PC-3 (cell line): ENCODE measurements at regions not wholly inside any gene's neighbourhood (a gene's known extent, or its start where the extent isn't known, plus 50 kb on each side); places are given as distances from the start of the nearest gene placed in this dataset.

Experiments used
- ATAC-seq: fragments of 200-7000 bp; cut with Tn5 transposase; 2 replicates; pipeline ENCODE4 v1.9.1; 2020; ENCODE audit warnings: mild to moderate bottlenecking, moderate library complexity
- BruUV-seq: library from RNA; stranded (reverse); fragments of 400-500 nt; replicated peaks from 2 replicates; lab custom pipeline; 2021; lab: Mats Ljungman, UMichigan
- CTCF ChIA-PET: fragments of 300-600 bp; sonication (Branson Sonifier 250); formaldehyde crosslinking; loops from one replicate; lab custom pipeline; 2022; ENCODE audit warnings: antibody characterized with exemption; lab: Charles Lee
- POLR2A ChIA-PET: fragments of 300-600 bp; sonication (Branson Sonifier 250); formaldehyde crosslinking; loops from one replicate; lab custom pipeline; 2022; ENCODE audit warnings: antibody characterized with exemption; ENCODE audit not compliant: unreplicated experiment; lab: Charles Lee
- DNase-seq: peaks from one replicate; pipeline ENCODE4 v3.0.0-alpha.2; 2015
- H2AFZ ChIP-seq: fragments of 300-600 bp; sonication (generic); 2 replicates; pipeline ENCODE4 v1.6.0; 2016; ENCODE audit warnings: antibody characterized with exemption, low read length
- H3F3A ChIP-seq: fragments of 300-600 bp; sonication (generic); one replicate; pipeline ENCODE4 v1.6.0; 2017; ENCODE audit warnings: antibody characterized with exemption, low read length, control low read depth, mild to moderate bottlenecking; ENCODE audit not compliant: unreplicated experiment
- H3K27ac ChIP-seq: fragments of 300-600 bp; sonication (generic); 2 replicates; pipeline ENCODE4 v1.5.1; 2016; ENCODE audit warnings: mild to moderate bottlenecking, low read length
- H3K27me3 ChIP-seq: fragments of 300-600 bp; sonication (generic); 2 replicates; pipeline ENCODE4 v1.6.1; 2016; ENCODE audit warnings: low read length, mixed read lengths
- H3K36me3 ChIP-seq: fragments of 300-600 bp; sonication (generic); 2 replicates; pipeline ENCODE4 v1.6.1; 2016; ENCODE audit warnings: low read depth, mixed run types, low read length, mixed read lengths
- H3K4me1 ChIP-seq: fragments of 300-600 bp; sonication (generic); 2 replicates; pipeline ENCODE4 v1.5.1; 2016; ENCODE audit warnings: low read length; ENCODE audit not compliant: insufficient read depth
- H3K4me2 ChIP-seq: fragments of 300-600 bp; sonication (generic); 2 replicates; pipeline ENCODE4 v1.6.0; 2016; ENCODE audit warnings: low read length
- H3K4me3 ChIP-seq: fragments of 300-600 bp; sonication (generic); 2 replicates; pipeline ENCODE4 v1.5.1; 2016; ENCODE audit warnings: mild to moderate bottlenecking, low read length, mixed read lengths
- H3K79me2 ChIP-seq: fragments of 300-600 bp; sonication (generic); 2 replicates; pipeline ENCODE4 v1.6.1; 2017; ENCODE audit warnings: low read length, mixed read lengths
- H3K9ac ChIP-seq: fragments of 300-600 bp; sonication (generic); 2 replicates; pipeline ENCODE4 v1.6.0; 2016; ENCODE audit warnings: mild to moderate bottlenecking, low read length
- H3K9me2 ChIP-seq: fragments of 300-600 bp; sonication (generic); replicated peaks from 2 replicates; pipeline ENCODE4 v1.6.1; 2016; ENCODE audit warnings: mixed run types, low read length, mixed read lengths
- H3K9me3 ChIP-seq: fragments of 300-600 bp; sonication (generic); 2 replicates; pipeline ENCODE4 v1.6.1; 2016; ENCODE audit warnings: low read length, mixed read lengths
- H4K20me1 ChIP-seq: fragments of 300-600 bp; sonication (generic); 2 replicates; pipeline ENCODE4 v1.6.1; 2016; ENCODE audit warnings: low read length, mixed read lengths
- EZH2 ChIP-seq: fragments of 300-600 bp; sonication (generic); IDR thresholded peaks from one replicate; pipeline ENCODE4 v1.6.1; 2017; ENCODE audit warnings: antibody characterized with exemption, mild to moderate bottlenecking, low read length; ENCODE audit not compliant: unreplicated experiment
- EZH2phosphoT487 ChIP-seq: fragments of 300-600 bp; sonication (generic); IDR thresholded peaks from 2 replicates; pipeline ENCODE4 v1.6.1; 2018; ENCODE audit warnings: mild to moderate bottlenecking, antibody characterized with exemption, low read length, borderline replicate concordance
- intact Hi-C: fragments of 100-400 bp; cut with micrococcal nuclease; formaldehyde crosslinking; loops from 2 replicates; pipeline ENCODE4 v1.9.0; 2023
- TF ChIP-seq, protein P1 (sequence below): fragments of 300-600 bp; sonication (generic); conservative IDR thresholded peaks from 2 replicates; pipeline ENCODE4 v1.5.1; 2017; ENCODE audit warnings: antibody characterized with exemption, low read depth, mild to moderate bottlenecking, low read length

DNA sequence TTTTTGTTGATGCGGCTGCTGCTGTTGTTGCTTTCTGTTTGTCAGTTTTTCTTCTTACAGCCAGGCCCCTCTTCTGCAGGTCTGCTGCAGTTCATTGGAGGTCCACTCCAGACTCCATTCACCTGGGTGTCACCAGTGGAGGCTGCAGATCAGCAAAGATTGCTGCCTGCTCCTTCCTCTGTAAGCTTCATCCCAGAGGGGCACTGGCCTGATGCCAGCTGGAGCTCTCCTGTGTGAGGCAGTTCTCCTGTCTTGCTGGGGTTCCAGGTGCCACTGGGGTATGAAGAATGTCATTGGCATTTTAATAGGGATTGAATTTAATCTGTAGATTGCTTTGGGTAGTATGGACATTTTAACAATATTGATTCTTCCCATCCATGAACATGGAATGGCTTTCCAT, 308.5 kb upstream of the MEOX2 start:
- no peak for DNase-seq
- Histone ChIP-seq H3K4me2 (no peak overlapping the region), H3K4me1 (no peaks in the 10 kb centered on the region), H3K4me3 (no peak overlapping the region), H3K27me3 (no peaks in the 10 kb centered on the region), H3K9me2 (no peaks in the 10 kb centered on the region), H3K9me3 (no peaks in the 10 kb centered on the region), H3K79me2 (no peaks in the 10 kb centered on the region), H3K36me3 (no peaks in the 10 kb centered on the region), H3F3A (no peaks in the 10 kb centered on the region), H4K20me1 (no peaks in the 10 kb centered on the region), H3K9ac (no peak overlapping the region), H3K27ac (no peak overlapping the region), H2AFZ (no peak overlapping the region)
- BruUV-seq: no TSS peak
- intact Hi-C loops: no loop called here
- POLR2A ChIA-PET: no interaction called here
- CTCF ChIA-PET: no interaction called here
- no peak for ATAC-seq
- no peak for TF ChIP-seq EZH2
- TF ChIP-seq, protein P1, sequence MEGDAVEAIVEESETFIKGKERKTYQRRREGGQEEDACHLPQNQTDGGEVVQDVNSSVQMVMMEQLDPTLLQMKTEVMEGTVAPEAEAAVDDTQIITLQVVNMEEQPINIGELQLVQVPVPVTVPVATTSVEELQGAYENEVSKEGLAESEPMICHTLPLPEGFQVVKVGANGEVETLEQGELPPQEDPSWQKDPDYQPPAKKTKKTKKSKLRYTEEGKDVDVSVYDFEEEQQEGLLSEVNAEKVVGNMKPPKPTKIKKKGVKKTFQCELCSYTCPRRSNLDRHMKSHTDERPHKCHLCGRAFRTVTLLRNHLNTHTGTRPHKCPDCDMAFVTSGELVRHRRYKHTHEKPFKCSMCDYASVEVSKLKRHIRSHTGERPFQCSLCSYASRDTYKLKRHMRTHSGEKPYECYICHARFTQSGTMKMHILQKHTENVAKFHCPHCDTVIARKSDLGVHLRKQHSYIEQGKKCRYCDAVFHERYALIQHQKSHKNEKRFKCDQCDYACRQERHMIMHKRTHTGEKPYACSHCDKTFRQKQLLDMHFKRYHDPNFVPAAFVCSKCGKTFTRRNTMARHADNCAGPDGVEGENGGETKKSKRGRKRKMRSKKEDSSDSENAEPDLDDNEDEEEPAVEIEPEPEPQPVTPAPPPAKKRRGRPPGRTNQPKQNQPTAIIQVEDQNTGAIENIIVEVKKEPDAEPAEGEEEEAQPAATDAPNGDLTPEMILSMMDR: no peak
- TF ChIP-seq EZH2phosphoT487: no peak

DNA sequence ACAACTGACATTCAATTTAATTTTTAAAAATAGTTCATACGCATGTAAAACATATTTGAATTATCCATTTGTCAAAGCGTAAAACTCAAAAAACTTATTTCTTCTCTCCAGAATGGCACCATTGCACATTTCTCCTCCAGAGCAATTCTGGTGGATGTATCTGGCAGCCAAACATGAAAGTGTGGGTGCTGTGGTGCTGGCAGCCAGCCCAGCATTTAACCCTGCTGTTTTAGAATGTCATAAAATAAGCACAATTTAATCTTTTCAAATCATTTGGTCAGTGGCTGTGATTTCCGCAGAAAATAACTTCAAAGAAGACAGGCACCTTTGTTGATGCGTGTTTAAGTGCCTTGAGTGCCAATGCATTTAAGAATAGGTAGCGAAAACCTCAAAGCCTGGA, 302.7 kb upstream of the MEOX2 start:
- Histone ChIP-seq H3K36me3 (no peaks in the 10 kb centered on the region), H3K79me2 (no peaks in the 10 kb centered on the region), H3F3A (no peaks in the 10 kb centered on the region), H3K4me3 (no peak overlapping the region), H3K9me3 (no peaks in the 10 kb centered on the region), H2AFZ (no peak overlapping the region), H3K4me1 (no peaks in the 10 kb centered on the region), H4K20me1 (no peaks in the 10 kb centered on the region), H3K4me2 (no peak overlapping the region), H3K27me3 (peaks cover 13% of the 10 kb centered on the region), H3K9me2 (no peaks in the 10 kb centered on the region), H3K27ac (no peak overlapping the region), H3K9ac (no peak overlapping the region)
- ATAC-seq (no peak), DNase-seq (no peak)
- no peak for TF ChIP-seq EZH2
- TF ChIP-seq, protein P1: no peak
- no peak for TF ChIP-seq EZH2phosphoT487
- ChIA-PET CTCF (no interaction called here), POLR2A (no interaction called here)
- no TSS peak for BruUV-seq
- intact Hi-C loops: no loop called here

DNA sequence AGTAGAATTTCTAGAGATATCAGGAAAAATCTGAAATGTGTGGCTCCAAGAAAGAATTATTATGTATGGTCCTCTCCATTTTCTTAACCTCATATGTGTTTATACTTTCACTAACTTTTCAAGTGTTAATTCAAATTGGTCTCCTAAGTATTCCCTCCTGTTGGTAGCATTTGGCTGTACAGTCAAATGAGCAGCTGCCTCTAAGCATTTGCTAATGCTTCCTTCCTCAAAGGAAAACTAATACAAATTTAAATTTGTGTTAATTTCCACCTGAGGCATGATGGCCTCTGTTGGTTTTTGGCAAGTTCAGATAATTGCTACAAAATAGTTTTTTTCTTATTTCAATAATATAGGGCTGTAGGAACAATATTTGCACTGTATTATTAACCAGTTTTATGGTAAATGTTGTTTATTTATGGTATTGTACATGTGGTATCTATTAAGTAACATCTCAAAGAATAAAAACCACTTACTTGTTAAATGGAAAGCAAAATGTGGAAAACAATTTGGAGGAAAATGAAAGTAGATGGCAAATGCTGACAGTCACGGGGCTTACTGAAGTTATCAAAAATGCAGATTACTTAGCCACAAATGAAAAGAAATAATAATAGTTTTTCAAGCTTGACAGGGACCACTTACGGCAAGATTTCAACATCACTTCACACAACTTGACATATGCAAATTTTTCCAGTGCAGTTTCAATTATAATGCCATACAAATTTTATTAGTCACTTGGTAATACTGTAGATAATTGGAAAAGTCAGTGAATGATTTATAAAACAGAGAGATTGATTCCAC, 299.3 kb upstream of the MEOX2 start:
- H3K4me2 ChIP-seq: no peak overlapping the region
- H3F3A ChIP-seq: no peaks in the 10 kb centered on the region
- H4K20me1 ChIP-seq: no peaks in the 10 kb centered on the region
- no TSS peak for BruUV-seq
- no peak overlapping the region for H3K9ac ChIP-seq
- POLR2A ChIA-PET: no interaction called here
- peaks cover 13% of the 10 kb centered on the region for H3K27me3 ChIP-seq
- TF ChIP-seq EZH2phosphoT487 (no peak), EZH2 (no peak)
- TF ChIP-seq, protein P1: no peak
- intact Hi-C loops: no loop called here
- H3K4me3 ChIP-seq: no peak overlapping the region
- no peak overlapping the region for H3K27ac ChIP-seq
- no peaks in the 10 kb centered on the region for H3K36me3 ChIP-seq
- no peaks in the 10 kb centered on the region for H3K4me1 ChIP-seq
- no peaks in the 10 kb centered on the region for H3K9me3 ChIP-seq
- CTCF ChIA-PET: no interaction called here
- no peaks in the 10 kb centered on the region for H3K9me2 ChIP-seq
- ATAC-seq (no peak), DNase-seq (no peak)
- H3K79me2 ChIP-seq: no peaks in the 10 kb centered on the region
- H2AFZ ChIP-seq: no peak overlapping the region
